ENCODE measurements at regions not wholly inside any gene's neighbourhood (a gene's known extent, or its start where the extent isn't known, plus 50 kb on each side); places are given as distances from the start of the nearest gene placed in this dataset.

- no peak for DNase-seq (ENCODE audit: low read depth in 2 of 2)
Observed at GRCh38 chr6:113560908-113561307, 296.2 kb upstream of the MARCKS start.

- DNase-seq (ENCODE audit: low read depth in 2 of 2): no peak
Observed at GRCh38 chr6:113562248-113562647, 294.9 kb upstream of the MARCKS start.

- DNase-seq (ENCODE audit: low read depth in 2 of 2): no peak
Observed at GRCh38 chr6:113564371-113565171, 292.6 kb upstream of the MARCKS start.

GRCh38 chr6:113565306-113565705 is 291.8 kb upstream of the MARCKS start:
- no peak for DNase-seq (ENCODE audit: low read depth in 2 of 2)

GRCh38 chr6:113570161-113570560 is 287.0 kb upstream of the MARCKS start:
- no peak for DNase-seq (ENCODE audit: low read depth in 2 of 2)

GRCh38 chr6:113570641-113571040 is 286.5 kb upstream of the MARCKS start:
- no peak for DNase-seq (ENCODE audit: low read depth in 2 of 2)

GRCh38 chr6:113574147-113574546 is 283.0 kb upstream of the MARCKS start:
- no peak for DNase-seq (ENCODE audit: low read depth in 2 of 2)

GRCh38 chr6:113576310-113576709 is 280.8 kb upstream of the MARCKS start:
- no peak for DNase-seq (ENCODE audit: low read depth in 2 of 2)

- no peak for DNase-seq (ENCODE audit: low read depth in 2 of 2)
Observed at GRCh38 chr6:113578691-113579090, 278.5 kb upstream of the MARCKS start.

- no peak for DNase-seq (ENCODE audit: low read depth in 2 of 2)
Observed at GRCh38 chr6:113584767-113585166, 272.4 kb upstream of the MARCKS start.

GRCh38 chr6:113585246-113585645 is 271.9 kb upstream of the MARCKS start:
- no peak for DNase-seq (ENCODE audit: low read depth in 2 of 2)

- no peak for DNase-seq (ENCODE audit: low read depth in 2 of 2)
Observed at GRCh38 chr6:113586413-113587077, 270.6 kb upstream of the MARCKS start.

- no peak for DNase-seq (ENCODE audit: low read depth in 2 of 2)
Observed at GRCh38 chr6:113587078-113587699, 270.0 kb upstream of the MARCKS start.

- DNase-seq (ENCODE audit: low read depth in 2 of 2): no peak
Observed at GRCh38 chr6:113588646-113589045, 268.5 kb upstream of the MARCKS start.

GRCh38 chr6:113591896-113592827 is 265.0 kb upstream of the MARCKS start:
- DNase-seq (ENCODE audit: low read depth in 2 of 2): no peak

GRCh38 chr6:113594726-113595125 is 262.4 kb upstream of the MARCKS start:
- no peak for DNase-seq (ENCODE audit: low read depth in 2 of 2)

GRCh38 chr6:113595911-113596376 is 261.2 kb upstream of the MARCKS start:
- no peak for DNase-seq (ENCODE audit: low read depth in 2 of 2)

GRCh38 chr6:113596387-113597230 is 260.5 kb upstream of the MARCKS start:
- DNase-seq (ENCODE audit: low read depth in 2 of 2): no peak

- no peak for DNase-seq (ENCODE audit: low read depth in 2 of 2)
Observed at GRCh38 chr6:113597231-113597583, 259.9 kb upstream of the MARCKS start.

GRCh38 chr6:113598786-113599185 is 258.4 kb upstream of the MARCKS start:
- no peak for DNase-seq (ENCODE audit: low read depth in 2 of 2)

- no peak for DNase-seq (ENCODE audit: low read depth in 2 of 2)
Observed at GRCh38 chr6:113599444-113599843, 257.7 kb upstream of the MARCKS start.

All from stimulated activated CD8-positive, alpha-beta memory T cell treated with anti-CD3 and anti-CD28 coated beads, Interleukin-7, amount 100 ng/mL, for 4 hours (primary cell).